ENCODE measurements at regions not wholly inside any gene's neighbourhood (a gene's known extent, or its start where the extent isn't known, plus 50 kb on each side); places are given as distances from the start of the nearest gene placed in this dataset.

DNA sequence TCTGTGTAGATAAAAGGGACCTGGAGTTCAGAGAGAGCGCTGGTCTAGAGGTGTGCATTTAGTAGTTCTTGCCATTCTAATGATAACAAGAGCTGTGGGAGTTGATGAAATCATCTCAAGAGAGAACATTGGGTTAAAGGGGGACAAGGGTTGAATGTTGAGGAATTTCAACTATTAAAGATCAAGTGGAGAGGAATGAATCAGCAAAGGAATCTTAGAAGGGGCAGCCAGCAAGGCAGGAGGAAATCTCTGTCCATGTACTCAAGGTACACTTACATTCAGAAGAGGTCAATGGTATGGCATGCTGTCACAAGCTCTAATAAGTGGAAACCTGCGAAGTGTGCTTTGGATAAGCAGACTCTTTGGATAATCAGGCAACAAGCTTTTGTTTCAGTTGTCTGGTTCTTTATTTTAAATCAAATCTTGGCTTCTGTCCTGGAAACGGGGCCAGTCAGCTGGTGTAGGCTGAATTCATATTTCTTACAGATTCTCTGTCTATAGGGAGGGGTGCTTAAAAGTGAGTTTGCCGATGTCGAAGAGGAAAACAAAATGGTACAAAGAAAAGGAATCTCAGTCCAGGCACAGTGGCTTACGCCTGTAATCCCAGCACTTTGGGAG lies 320.5 kb upstream of the CD180 start:
- TF ChIP-seq FOXP2 (optimal IDR thresholded peaks at IDR 0.05; ENCODE audit: borderline replicate concordance, extremely low read depth, extremely low read length, insufficient read depth) = no peak
- no peak for TF ChIP-seq SIN3A (IDR thresholded peaks at IDR 0.05; ENCODE audit: borderline replicate concordance, insufficient read depth, low read length)
- TF ChIP-seq, protein P1, sequence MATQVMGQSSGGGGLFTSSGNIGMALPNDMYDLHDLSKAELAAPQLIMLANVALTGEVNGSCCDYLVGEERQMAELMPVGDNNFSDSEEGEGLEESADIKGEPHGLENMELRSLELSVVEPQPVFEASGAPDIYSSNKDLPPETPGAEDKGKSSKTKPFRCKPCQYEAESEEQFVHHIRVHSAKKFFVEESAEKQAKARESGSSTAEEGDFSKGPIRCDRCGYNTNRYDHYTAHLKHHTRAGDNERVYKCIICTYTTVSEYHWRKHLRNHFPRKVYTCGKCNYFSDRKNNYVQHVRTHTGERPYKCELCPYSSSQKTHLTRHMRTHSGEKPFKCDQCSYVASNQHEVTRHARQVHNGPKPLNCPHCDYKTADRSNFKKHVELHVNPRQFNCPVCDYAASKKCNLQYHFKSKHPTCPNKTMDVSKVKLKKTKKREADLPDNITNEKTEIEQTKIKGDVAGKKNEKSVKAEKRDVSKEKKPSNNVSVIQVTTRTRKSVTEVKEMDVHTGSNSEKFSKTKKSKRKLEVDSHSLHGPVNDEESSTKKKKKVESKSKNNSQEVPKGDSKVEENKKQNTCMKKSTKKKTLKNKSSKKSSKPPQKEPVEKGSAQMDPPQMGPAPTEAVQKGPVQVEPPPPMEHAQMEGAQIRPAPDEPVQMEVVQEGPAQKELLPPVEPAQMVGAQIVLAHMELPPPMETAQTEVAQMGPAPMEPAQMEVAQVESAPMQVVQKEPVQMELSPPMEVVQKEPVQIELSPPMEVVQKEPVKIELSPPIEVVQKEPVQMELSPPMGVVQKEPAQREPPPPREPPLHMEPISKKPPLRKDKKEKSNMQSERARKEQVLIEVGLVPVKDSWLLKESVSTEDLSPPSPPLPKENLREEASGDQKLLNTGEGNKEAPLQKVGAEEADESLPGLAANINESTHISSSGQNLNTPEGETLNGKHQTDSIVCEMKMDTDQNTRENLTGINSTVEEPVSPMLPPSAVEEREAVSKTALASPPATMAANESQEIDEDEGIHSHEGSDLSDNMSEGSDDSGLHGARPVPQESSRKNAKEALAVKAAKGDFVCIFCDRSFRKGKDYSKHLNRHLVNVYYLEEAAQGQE (IDR thresholded peaks at IDR 0.05; ENCODE audit: insufficient read depth in 1 of 2, low read depth in 2 of 2, low read length in 2 of 2) = no peak
- no peak for TF ChIP-seq TAF1 (IDR thresholded peaks at IDR 0.05; ENCODE audit: borderline replicate concordance, insufficient read depth, low read length)
- TF ChIP-seq POLR2AphosphoS5 (IDR thresholded peaks at IDR 0.05; ENCODE audit: low read depth, low read length) = no peak

DNA sequence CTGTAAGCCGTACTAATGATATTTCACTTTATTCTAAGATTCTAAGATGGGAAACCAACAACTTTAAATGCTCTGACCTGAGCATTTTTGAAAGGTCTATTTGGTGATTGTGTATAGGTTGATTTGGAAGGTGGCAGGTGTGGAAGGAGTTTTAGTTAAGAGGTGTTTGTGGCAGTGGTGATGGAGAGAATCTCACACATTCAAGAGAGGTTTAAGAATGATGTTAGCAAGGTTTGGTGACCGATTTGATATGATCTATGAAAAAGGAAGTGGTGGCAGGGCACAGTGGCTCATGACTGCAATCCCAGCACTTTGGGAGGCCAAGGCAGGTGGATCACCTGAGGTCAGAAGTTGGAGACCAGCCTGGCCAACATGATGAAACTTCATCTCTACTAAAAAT lies 319.2 kb upstream of the CD180 start:
- TF ChIP-seq TAF1 (IDR thresholded peaks at IDR 0.05; ENCODE audit: borderline replicate concordance, insufficient read depth, low read length) = no peak
- TF ChIP-seq, protein P1 (IDR thresholded peaks at IDR 0.05; ENCODE audit: insufficient read depth in 1 of 2, low read depth in 2 of 2, low read length in 2 of 2) = no peak
- TF ChIP-seq SIN3A (IDR thresholded peaks at IDR 0.05; ENCODE audit: borderline replicate concordance, insufficient read depth, low read length) = no peak
- TF ChIP-seq FOXP2 (optimal IDR thresholded peaks at IDR 0.05; ENCODE audit: borderline replicate concordance, extremely low read depth, extremely low read length, insufficient read depth) = no peak
- TF ChIP-seq POLR2AphosphoS5 (IDR thresholded peaks at IDR 0.05; ENCODE audit: low read depth, low read length) = no peak

DNA sequence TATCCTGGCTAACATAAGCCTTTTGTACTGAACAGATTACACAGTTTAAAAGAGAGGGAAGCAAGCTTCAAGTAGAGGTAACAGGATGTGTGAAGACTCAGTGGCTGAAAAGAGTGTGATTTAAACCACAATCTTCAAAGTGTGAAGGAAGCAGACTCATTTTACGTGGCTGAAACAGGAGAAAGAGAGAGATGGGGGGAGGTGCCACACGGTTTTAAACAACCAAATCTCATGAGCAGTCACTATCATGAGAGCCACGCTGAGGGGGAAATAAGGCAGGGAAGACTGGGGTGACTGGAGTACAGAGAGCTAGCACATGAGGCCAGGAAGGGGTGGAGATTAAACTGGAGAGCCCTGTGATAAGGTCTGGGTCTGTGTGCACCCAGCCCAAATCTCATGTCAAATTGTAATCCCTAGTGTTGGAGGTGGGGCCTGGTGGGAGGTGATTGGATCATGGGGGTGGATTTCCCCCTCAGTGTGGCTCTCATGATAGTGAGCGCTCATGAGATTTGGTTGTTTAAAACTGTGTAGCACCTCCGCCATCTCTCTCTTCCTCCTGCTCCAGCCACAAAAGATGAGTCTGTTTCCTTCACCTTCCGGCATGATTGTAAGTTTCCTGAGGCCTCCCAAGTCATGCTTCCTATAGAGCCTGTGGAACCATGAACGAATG lies 318.6 kb upstream of the CD180 start:
- TF ChIP-seq TAF1 (IDR thresholded peaks at IDR 0.05; ENCODE audit: borderline replicate concordance, insufficient read depth, low read length) (no peak), SIN3A (IDR thresholded peaks at IDR 0.05; ENCODE audit: borderline replicate concordance, insufficient read depth, low read length) (no peak), POLR2AphosphoS5 (IDR thresholded peaks at IDR 0.05; ENCODE audit: low read depth, low read length) (no peak), FOXP2 (optimal IDR thresholded peaks at IDR 0.05; ENCODE audit: borderline replicate concordance, extremely low read depth, extremely low read length, insufficient read depth) (no peak)
- TF ChIP-seq, protein P1 (IDR thresholded peaks at IDR 0.05; ENCODE audit: insufficient read depth in 1 of 2, low read depth in 2 of 2, low read length in 2 of 2) = no peak

DNA sequence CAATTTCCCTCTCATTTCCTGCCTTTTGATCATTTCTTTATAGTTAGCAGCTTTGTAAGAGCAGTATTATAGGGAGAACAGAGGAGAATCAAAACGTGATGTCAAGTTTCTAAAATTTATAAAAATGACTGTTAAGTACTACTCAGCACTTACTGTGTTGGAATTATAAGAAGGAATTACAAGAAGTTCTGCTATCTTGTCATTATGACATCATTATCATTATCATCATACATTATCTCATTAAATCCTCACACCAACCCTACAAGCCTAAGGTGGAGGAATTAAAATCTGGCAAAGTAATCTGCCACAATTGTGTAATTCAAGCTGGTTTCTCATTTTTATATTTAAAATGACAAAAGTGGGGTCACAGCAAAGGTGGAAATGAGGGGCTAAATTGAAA lies 316.2 kb upstream of the CD180 start:
- TF ChIP-seq FOXP2 (optimal IDR thresholded peaks at IDR 0.05; ENCODE audit: borderline replicate concordance, extremely low read depth, extremely low read length, insufficient read depth) (no peak), POLR2AphosphoS5 (IDR thresholded peaks at IDR 0.05; ENCODE audit: low read depth, low read length) (no peak), TAF1 (IDR thresholded peaks at IDR 0.05; ENCODE audit: borderline replicate concordance, insufficient read depth, low read length) (no peak), SIN3A (IDR thresholded peaks at IDR 0.05; ENCODE audit: borderline replicate concordance, insufficient read depth, low read length) (no peak)
- TF ChIP-seq, protein P1 (IDR thresholded peaks at IDR 0.05; ENCODE audit: insufficient read depth in 1 of 2, low read depth in 2 of 2, low read length in 2 of 2) = no peak

All from PFSK-1 (cell line).